H9 (cell line): ENCODE measurements at regions not wholly inside any gene's neighbourhood (a gene's known extent, or its start where the extent isn't known, plus 50 kb on each side); places are given as distances from the start of the nearest gene placed in this dataset.

Experiments used
- DNase-seq: peaks from one replicate; pipeline ENCODE4 v3.0.0-alpha.2; 2017
- H2AFZ ChIP-seq: one replicate; pipeline ENCODE4 v1.6.1; 2013; ENCODE audit warnings: mild to moderate bottlenecking, low read length, control low read depth, moderate library complexity
- H2AK5ac ChIP-seq: 2 replicates; pipeline ENCODE4 v1.6.1; 2013; ENCODE audit warnings: low read length, control low read depth, mixed read lengths; ENCODE audit not compliant: insufficient read length
- H2BK120ac ChIP-seq: one replicate; pipeline ENCODE4 v1.6.1; 2013; ENCODE audit warnings: low read depth, mild to moderate bottlenecking, low read length, control low read depth, inconsistent platforms; ENCODE audit not compliant: poor library complexity, severe bottlenecking
- H2BK12ac ChIP-seq: 2 replicates; pipeline ENCODE4 v1.6.1; 2013; ENCODE audit warnings: low read length, control low read depth, mixed read lengths, low read depth; ENCODE audit not compliant: insufficient read length
- H2BK15ac ChIP-seq: 2 replicates; pipeline ENCODE4 v1.6.1; 2013; ENCODE audit warnings: low read depth, low read length, control low read depth
- H2BK20ac ChIP-seq: one replicate; pipeline ENCODE4 v1.6.1; 2013; ENCODE audit warnings: low read depth, mild to moderate bottlenecking, low read length, control low read depth, inconsistent platforms; ENCODE audit not compliant: poor library complexity, severe bottlenecking
- H2BK5ac ChIP-seq: 2 replicates; pipeline ENCODE4 v1.6.1; 2013; ENCODE audit warnings: low read length, control low read depth, mixed read lengths; ENCODE audit not compliant: insufficient read length
- H3K14ac ChIP-seq: 2 replicates; pipeline ENCODE4 v1.6.1; 2013; ENCODE audit warnings: low read length, control low read depth; ENCODE audit not compliant: insufficient read depth
- H3K18ac ChIP-seq: 2 replicates; pipeline ENCODE4 v1.6.1; 2013; ENCODE audit warnings: low read depth, mild to moderate bottlenecking, mixed read lengths, low read length, control low read depth; ENCODE audit not compliant: insufficient read length
- H3K23ac ChIP-seq: 2 replicates; pipeline ENCODE4 v1.6.1; 2013; ENCODE audit warnings: low read length, control low read depth, mixed read lengths, low read depth; ENCODE audit not compliant: insufficient read length
- H3K23me2 ChIP-seq: 2 replicates; pipeline ENCODE4 v1.6.1; 2013; ENCODE audit warnings: low read depth, mild to moderate bottlenecking, mixed read lengths, low read length, control low read depth; ENCODE audit not compliant: insufficient read length, poor library complexity, severe bottlenecking
- H3K27ac ChIP-seq: 2 replicates; pipeline ENCODE4 v1.5.1; 2013; ENCODE audit warnings: low read length, control low read depth, mixed read lengths, low read depth; ENCODE audit not compliant: insufficient read length
- H3K27me3 ChIP-seq: 2 replicates; pipeline ENCODE4 v1.6.1; 2013; ENCODE audit warnings: low read length, control low read depth, inconsistent platforms; ENCODE audit not compliant: insufficient read depth
- H3K4ac ChIP-seq: 2 replicates; pipeline ENCODE4 v1.6.1; 2013; ENCODE audit warnings: low read depth, mild to moderate bottlenecking, control low read depth, inconsistent platforms, low read length, moderate library complexity
- H3K4me1 ChIP-seq: 2 replicates; pipeline ENCODE4 v1.6.1; 2013; ENCODE audit warnings: low read length, control low read depth, inconsistent platforms; ENCODE audit not compliant: insufficient read depth
- H3K4me2 ChIP-seq: 2 replicates; pipeline ENCODE4 v1.6.1; 2013; ENCODE audit warnings: low read length, control low read depth, mixed read lengths; ENCODE audit not compliant: insufficient read length, insufficient read depth
- H3K56ac ChIP-seq: 2 replicates; pipeline ENCODE4 v1.6.1; 2013; ENCODE audit warnings: low read depth, mild to moderate bottlenecking, mixed read lengths, low read length, control low read depth; ENCODE audit not compliant: insufficient read length
- H3K79me1 ChIP-seq: 2 replicates; pipeline ENCODE4 v1.6.1; 2013; ENCODE audit warnings: low read depth, mild to moderate bottlenecking, moderate library complexity, low read length, control low read depth, inconsistent platforms; ENCODE audit not compliant: insufficient read depth, poor library complexity, severe bottlenecking
- H3K79me2 ChIP-seq: 2 replicates; pipeline ENCODE4 v1.6.1; 2013; ENCODE audit warnings: low read length, control low read depth, inconsistent platforms; ENCODE audit not compliant: insufficient read depth
- H3K9ac ChIP-seq: 2 replicates; pipeline ENCODE4 v1.6.1; 2013; ENCODE audit warnings: low read length, control low read depth, mixed read lengths; ENCODE audit not compliant: insufficient read length; ENCODE audit errors: extremely low read depth
- H3K9me3 ChIP-seq: one replicate; pipeline ENCODE4 v1.6.1; 2013; ENCODE audit warnings: low read depth, low read length, inconsistent platforms; ENCODE audit not compliant: control insufficient read depth
- H3T11ph ChIP-seq: one replicate; pipeline ENCODE4 v1.6.1; 2013; ENCODE audit warnings: mild to moderate bottlenecking, low read length, control low read depth, inconsistent platforms
- H4K20me1 ChIP-seq: one replicate; pipeline ENCODE4 v1.6.1; 2013; ENCODE audit not compliant: control insufficient read depth, insufficient read length, insufficient read depth
- H4K5ac ChIP-seq: 2 replicates; pipeline ENCODE4 v1.6.1; 2013; ENCODE audit warnings: low read depth, mild to moderate bottlenecking, mixed read lengths, low read length, control low read depth; ENCODE audit not compliant: insufficient read length
- H4K8ac ChIP-seq: replicated peaks from 2 replicates; pipeline ENCODE4 v1.6.1; 2013; ENCODE audit warnings: low read length, control low read depth, mixed read lengths, low read depth; ENCODE audit not compliant: insufficient read length
- H4K91ac ChIP-seq: 2 replicates; pipeline ENCODE4 v1.6.1; 2013; ENCODE audit warnings: low read depth, mild to moderate bottlenecking, moderate library complexity, mixed read lengths, low read length, control low read depth; ENCODE audit not compliant: insufficient read length
- H3K27ac Mint-ChIP-seq, 3 experiments: 2 replicates in 2 of 3; 3 replicates in 1 of 3; pipeline ENCODE4 v1.8.0; 2020 to 2021; ENCODE audit warnings: mixed read lengths in 3 of 3, mild to moderate bottlenecking in 1 of 3, moderate library complexity in 1 of 3
- H3K27me3 Mint-ChIP-seq: 2 replicates; pipeline ENCODE4 v1.8.0; 2021; ENCODE audit warnings: low read depth, mild to moderate bottlenecking, moderate library complexity, mixed read lengths
- H3K36me3 Mint-ChIP-seq, 3 experiments: 2 replicates in 2 of 3; 3 replicates in 1 of 3; pipeline ENCODE4 v1.8.0; 2020 to 2021; ENCODE audit warnings: low read depth in 3 of 3, mixed read lengths in 3 of 3; ENCODE audit not compliant: insufficient read depth in 1 of 3
- H3K4me1 Mint-ChIP-seq, 2 experiments: 2 replicates each; pipeline ENCODE4 v1.8.0; 2020; ENCODE audit warnings: mixed read lengths in 2 of 2
- H3K4me3 Mint-ChIP-seq, 2 experiments: 2 replicates in 1 of 2; 3 replicates in 1 of 2; pipeline ENCODE4 v1.8.0; 2020 to 2021; ENCODE audit warnings: mild to moderate bottlenecking in 2 of 2, mixed read lengths in 2 of 2, moderate library complexity in 1 of 2
- H3K9me3 Mint-ChIP-seq, 2 experiments: 2 replicates in 1 of 2; 3 replicates in 1 of 2; pipeline ENCODE4 v1.8.0; 2020; ENCODE audit warnings: mild to moderate bottlenecking in 2 of 2, mixed read lengths in 2 of 2, moderate library complexity in 1 of 2
- CTCF ChIP-seq: fragments of 200-600 bp; sonication (generic); conservative IDR thresholded peaks from 3 replicates; pipeline ENCODE4 v1.8.0; 2021; ENCODE audit warnings: antibody characterized with exemption, mild to moderate bottlenecking
- WGBS: extraction: QIAGEN DNeasy Blood & Tissue Kit; methylation state at CpG from one replicate; pipeline ENCODE4 v1.1.7; 2013; ENCODE audit warnings: missing lambda C conversion rate, low lambda C conversion rate, mixed read lengths; ENCODE audit not compliant: insufficient read length; ENCODE audit errors: extremely low coverage; 5-methylcytosine and 5-hydroxymethylcytosine counted together

GRCh38 chr20:47865451-47865850 is 80.2 kb upstream of the SULF2 start:
- peaks cover 0 to 10% of the 10 kb centered on the region in 2 experiments; a peak in 1 of 5 replicates for H3K9me3 Mint-ChIP-seq
- no peak overlapping the region for H3K18ac ChIP-seq
- H2BK12ac ChIP-seq = no peak overlapping the region
- H2BK20ac ChIP-seq = no peak overlapping the region
- H3K4ac ChIP-seq = no peak overlapping the region
- no peak for TF ChIP-seq CTCF
- no peak overlapping the region for H2BK15ac ChIP-seq
- no peaks in the 10 kb centered on the region for H4K20me1 ChIP-seq
- H2AFZ ChIP-seq = no peak overlapping the region
- no peaks in the 10 kb centered on the region for H3K4me1 ChIP-seq
- no peaks in the 10 kb centered on the region for H3K23me2 ChIP-seq
- H3K4me3 Mint-ChIP-seq = no peak overlapping the region
- no peak overlapping the region for H4K5ac ChIP-seq
- no peak overlapping the region for H3T11ph ChIP-seq
- H3K56ac ChIP-seq = no peak overlapping the region
- no peak for DNase-seq
- H3K27me3 Mint-ChIP-seq = no peaks in the 10 kb centered on the region; the same call in 1 of the 2 replicates
- no peak overlapping the region; a peak in 1 of 7 replicates for H3K27ac Mint-ChIP-seq
- H4K8ac ChIP-seq = no peak overlapping the region
- H3K27ac ChIP-seq = no peak overlapping the region
- H2AK5ac ChIP-seq = no peak overlapping the region
- H3K27me3 ChIP-seq = no peaks in the 10 kb centered on the region
- H3K9me3 ChIP-seq = no peaks in the 10 kb centered on the region
- no peaks in the 10 kb centered on the region for H3K79me1 ChIP-seq
- no peak overlapping the region for H3K23ac ChIP-seq
- WGBS = no CpG with 5 or more reads among the region's 5 CpGs
- no peaks in the 10 kb centered on the region for H3K79me2 ChIP-seq
- H3K36me3 Mint-ChIP-seq = no peaks in the 10 kb centered on the region; a peak in 1 of 7 replicates
- no peak overlapping the region for H4K91ac ChIP-seq
- H3K9ac ChIP-seq = no peak overlapping the region
- no peak overlapping the region for H3K14ac ChIP-seq
- H3K4me1 Mint-ChIP-seq = peaks cover 0 to 4% of the 10 kb centered on the region in 2 experiments; a peak in 1 of 4 replicates
- H3K4me2 ChIP-seq = no peak overlapping the region
- no peak overlapping the region for H2BK5ac ChIP-seq
- no peak overlapping the region for H2BK120ac ChIP-seq
